NOMO-1 (cell line): ENCODE measurements at regions not wholly inside any gene's neighbourhood (a gene's known extent, or its start where the extent isn't known, plus 50 kb on each side); places are given as distances from the start of the nearest gene placed in this dataset.
"Not testable (repeated sequence)": the region's sequence is repeated elsewhere in the genome, so short reads cannot be mapped to it uniquely, and the experiment has no call there.

Source experiments
- DNase-seq, 2 experiments: peaks; one replicate each; lab custom pipeline; 2025; ENCODE audit not compliant: unreplicated experiment in 2 of 2; lab: John Stamatoyannopoulos, UW

DNA sequence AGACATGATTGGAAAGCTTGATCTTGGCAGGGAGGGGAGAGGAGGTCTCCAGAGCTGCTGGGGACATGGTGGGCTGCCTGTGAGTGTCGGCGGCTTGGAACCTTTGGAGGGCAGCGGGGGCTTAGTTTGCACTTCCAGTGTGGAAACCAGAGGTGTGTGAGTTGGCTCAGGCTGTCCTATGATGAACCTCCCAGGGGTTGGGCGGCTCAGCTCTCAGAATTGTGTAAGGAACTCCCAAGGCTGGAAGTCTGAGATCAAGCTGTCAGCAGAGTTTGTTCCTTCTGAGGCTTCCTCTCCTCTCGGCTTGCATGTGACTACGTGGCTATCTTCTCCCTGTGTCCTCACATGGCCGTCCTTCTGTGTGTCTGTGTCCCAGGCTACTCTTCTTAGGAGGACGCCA lies 87.9 kb upstream of the B3GAT1 start:
- DNase-seq: no peak

DNA sequence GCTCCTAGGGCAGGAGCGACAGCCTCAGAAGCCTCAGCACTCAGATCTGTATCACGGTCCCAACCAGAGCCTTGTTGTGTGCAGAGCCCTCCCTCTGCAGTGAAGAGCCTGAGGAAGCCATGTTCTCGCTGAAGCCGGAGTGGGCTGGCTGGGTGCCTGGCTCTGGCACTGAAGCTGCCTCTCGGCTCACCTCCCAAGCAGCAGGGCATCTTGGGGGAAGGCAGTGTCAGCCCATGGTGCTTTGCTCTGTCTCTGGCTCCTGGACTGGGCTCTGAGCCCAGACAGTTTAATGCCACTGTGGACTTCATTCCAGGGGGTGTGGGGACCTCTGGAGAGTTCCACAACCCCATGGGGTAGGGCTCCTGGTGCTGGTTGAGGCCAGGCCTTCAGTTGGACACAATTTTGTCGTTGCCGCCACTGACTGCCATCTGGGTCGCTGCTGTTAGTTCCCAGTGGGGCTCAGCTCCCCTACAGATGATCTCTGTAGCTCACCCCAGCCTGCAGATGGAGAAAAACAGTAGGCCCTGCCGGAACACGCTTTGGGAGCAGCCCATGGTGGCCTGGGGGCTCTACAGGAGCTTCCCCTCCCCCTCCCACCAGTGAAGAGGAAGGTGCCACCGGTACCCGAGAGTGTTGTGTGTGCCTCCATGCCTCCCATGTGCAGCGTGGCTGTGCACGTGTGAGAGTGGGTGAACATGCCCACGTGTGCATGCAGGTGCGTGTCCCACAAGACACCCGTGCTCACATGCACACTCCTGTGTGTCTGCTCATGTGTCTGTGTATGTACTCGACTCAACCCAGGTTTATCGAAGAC lies 86.5 kb upstream of the B3GAT1 start:
- no peak for DNase-seq

DNA sequence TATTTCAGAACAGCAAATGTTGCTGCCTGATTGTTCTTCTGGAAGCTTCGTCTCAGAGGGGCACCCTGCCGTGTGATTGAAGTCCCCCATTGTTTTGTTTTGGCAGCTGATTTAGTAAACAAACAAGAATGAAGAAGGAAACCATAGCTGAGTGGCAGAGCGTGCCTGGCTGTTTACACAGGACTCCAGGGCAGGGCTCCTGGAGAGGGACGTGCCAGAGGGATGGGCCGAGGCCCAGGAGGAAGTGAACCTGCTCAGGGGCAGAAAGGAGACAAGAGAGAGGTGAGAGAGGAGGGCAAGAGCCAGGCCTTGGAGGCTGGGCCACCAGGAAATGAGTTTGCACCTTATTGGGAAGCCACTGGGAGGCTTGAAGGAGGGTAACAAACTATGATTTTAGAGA lies 85.5 kb upstream of the B3GAT1 start:
- no peak for DNase-seq

DNA sequence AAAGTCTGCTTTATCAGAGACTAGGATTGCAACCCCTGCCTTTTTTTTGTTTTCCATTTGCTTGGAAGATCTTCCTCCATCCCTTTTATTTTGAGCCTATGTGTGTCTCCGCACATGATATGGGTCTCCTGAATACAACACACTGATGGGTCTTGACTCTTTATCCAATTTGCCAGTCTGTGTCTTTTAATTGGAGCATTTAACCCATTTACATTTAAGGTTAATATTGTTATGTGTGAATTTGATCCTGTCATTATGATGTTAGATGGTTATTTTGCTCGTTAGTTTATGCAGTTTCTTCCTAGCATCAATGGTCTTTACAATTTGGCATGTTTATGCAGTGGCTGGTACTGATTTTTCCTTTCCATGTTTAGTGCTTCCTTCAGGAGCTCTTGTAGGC lies 84.0 kb upstream of the B3GAT1 start:
- not testable (repeated sequence) for DNase-seq

DNA sequence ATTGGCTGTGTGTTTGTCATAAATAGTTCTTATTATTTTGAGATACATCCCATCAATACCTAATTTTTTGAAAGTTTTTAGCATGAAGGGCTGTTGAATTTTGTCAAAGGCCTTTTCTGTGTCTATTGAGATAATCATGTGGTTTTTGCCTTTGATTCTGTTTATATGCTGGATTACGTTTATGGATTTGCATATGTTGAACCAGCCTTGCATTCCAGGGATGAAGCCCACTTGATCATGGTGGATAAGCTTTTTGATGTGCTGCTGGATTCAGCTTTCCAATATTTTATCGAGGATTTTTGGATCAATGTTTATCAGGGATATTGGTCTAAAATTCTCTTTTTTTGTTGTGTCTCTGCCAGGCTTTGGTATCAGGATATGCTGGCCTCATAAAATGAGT lies 82.4 kb upstream of the B3GAT1 start:
- not testable (repeated sequence) for DNase-seq

DNA sequence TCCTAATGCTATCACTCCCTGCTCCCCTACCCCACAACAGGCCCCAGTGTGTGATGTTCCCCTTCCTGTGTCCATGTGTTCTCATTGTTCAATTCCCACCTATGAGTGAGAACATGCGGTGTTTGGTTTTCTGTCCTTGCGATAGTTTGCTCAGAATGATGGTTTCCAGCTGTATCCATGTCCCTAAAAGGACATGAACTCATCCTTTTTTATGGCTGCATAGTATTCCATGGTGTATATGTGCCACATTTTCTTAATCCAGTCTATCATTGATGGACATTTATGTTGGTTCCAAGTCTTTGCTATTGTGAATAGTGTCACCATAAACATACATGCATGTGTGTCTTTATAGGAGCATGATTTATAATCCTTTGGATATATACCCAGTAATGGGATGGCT lies 80.4 kb upstream of the B3GAT1 start:
- DNase-seq: not testable (repeated sequence)

DNA sequence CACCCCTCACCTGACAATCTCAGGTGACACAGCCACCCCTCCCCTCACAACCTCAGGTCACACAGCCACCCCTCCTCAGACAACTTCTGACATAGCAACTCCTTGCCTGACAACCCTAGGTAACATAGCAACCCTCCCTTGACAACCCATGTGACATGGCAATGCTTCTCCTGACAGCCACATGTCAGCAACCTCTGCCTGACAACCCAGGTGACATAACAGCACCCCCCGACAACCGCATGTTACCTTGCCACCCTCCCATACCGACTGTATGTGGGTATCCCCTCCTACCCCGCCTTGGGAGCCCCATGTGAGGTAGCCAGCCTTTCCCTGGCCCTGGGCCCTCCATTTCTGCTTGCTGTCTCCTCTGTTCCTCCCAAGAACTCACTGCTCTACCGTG lies 77.7 kb upstream of the B3GAT1 start:
- no peak for DNase-seq

DNA sequence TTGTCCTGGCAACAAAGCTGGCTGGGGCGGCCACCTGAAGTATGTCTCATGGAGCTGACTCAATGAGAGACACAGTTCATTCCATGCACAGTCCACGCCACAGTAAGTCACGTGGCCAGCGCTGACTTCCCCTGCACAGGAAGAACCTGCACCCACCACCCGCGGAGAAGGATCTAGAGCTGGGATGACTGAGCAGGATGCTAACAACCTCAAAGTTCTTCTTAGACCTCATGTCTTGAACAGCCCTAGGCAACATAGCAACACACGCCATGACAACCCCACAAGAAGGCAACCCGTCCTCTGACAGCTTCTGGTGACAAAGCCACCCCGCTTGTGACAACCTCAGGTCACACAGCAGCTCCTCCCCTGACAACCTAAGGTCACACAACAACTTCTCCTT lies 76.9 kb upstream of the B3GAT1 start:
- DNase-seq: no peak

DNA sequence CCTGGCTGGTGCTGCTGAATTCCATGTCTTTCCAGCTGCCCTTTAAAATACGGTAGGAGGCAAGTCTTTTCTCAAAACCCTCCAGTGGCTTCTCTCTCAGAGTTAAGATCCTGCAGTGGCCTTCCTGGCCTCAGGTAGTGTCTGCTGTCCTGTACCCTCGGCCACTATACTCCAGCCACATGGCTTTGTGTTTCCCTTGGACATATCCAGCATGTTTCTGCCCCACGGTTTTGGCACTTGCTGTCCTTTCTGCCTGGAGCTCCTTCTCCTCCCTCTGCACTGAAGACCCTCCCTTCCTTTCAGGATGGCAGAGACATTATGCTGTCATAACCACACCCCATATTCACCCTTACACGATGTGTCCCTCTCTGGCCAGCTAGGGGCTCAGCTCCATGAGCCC lies 76.5 kb upstream of the B3GAT1 start:
- DNase-seq: no peak

DNA sequence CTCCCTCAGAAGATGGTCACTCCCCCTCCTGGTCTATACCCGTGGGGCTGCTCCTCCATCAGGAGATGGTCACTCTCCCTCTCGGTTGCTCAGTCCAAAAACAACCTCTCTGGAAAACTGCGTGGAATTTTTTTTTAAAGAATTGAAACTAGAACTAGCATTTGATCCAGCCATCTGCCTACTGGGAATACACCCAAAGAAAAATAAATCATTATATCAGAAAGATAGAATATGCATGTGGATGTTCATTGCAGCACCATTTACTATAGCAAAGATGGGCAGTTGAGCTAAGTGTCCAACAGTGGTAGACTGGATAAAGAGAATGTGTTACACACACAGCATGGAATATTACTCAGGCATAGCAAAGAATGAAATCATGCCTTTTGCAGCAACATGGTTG lies 75.7 kb upstream of the B3GAT1 start:
- DNase-seq: no peak

DNA sequence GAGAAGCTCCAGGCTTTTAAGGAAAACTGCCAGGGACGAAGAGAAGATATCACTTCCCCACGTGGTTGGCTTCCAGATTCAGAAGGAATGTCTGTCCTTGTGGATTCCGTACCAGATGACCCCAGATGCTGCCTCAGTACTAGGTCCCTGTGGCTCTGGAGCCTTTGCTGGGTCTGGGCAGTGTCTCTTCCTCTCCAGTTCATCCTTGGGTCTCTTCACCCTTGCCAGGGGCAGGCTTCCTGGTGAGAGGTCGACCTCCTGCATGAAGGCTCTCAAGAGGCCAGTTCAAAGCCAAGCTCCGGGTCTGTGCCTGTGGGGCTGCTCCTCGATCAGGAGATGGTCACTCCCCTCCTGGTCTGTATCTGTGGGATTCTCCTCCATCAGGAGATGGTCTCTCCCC lies 74.7 kb upstream of the B3GAT1 start:
- no peak for DNase-seq

DNA sequence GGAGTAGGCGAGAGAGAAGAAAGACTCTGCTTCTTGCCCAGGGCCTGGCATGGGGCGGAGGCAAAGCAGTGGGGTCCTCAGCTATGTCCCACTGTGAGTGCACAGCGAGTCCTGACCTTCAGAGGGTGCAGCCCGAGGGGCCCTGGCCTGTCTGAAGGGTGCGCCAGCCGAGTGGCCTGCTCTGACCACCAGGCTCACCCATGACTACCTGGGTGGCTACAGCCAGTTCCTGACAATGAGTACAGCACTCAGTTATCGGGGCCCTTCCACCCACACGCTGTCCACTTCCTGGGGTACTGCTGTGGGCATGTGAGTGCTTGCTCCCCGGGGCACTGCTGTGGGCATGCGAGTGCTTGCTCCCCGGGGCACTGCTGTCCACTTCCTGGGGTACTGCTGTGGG lies 74.1 kb upstream of the B3GAT1 start:
- DNase-seq: no peak

DNA sequence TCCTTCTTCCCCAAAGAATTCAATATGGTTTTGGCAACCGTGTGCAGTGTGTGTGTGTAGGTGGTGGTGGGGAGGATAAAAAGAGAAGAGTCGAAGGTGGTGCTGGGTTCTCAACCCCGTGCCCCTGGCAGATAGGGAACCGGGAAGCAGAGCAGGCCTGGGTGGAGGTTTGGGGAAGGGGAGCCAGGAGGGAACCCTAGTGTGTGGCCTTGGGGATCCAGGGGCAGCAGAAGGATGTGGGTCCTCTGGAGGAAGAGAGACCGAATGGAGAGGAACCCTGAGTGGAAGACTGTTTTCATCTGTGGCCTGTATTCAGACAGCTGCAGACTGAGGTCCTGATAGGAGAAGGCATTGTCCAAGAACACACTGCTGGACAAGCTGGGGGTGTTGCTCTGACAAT lies 73.3 kb upstream of the B3GAT1 start:
- DNase-seq: no peak

DNA sequence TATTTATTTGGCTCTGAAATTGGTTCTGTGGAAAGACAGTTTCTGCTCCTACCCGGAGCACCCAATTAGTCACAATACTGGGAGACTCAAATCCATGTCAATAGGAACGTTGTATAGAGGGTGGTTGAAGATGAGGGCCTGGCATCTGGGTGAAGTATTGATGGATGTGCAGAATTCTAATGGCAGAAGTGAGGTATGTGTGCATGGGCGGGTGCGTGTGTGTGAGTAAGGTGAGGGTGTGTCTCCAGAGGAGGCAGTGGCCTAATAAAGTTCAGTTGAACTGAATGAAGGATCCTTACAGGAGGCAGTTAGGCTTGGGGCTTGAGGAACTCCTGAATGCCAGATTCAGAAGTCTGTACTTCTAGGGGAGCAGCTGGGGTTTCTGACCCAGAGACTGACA lies 71.8 kb upstream of the B3GAT1 start:
- DNase-seq: no peak

DNA sequence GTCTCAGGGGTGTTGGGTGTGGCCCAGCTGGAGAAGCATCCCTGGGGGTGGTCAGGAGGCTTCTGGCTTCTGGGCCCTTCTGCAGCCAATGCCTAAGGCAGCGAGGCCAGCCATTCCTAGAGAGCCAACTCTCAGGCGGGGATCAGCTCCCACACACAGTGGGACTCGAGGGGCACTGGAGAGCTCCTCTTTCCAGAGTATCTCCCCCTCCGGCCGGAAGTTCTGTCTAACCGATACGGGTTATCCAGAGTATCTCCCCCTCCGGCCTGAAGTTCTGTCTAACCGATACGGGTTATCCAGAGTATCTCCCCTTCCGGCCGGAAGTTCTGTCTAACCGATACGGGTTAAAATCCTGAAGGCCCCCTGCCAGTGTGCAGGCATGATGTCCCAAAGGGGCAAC lies 71.2 kb upstream of the B3GAT1 start:
- no peak for DNase-seq

DNA sequence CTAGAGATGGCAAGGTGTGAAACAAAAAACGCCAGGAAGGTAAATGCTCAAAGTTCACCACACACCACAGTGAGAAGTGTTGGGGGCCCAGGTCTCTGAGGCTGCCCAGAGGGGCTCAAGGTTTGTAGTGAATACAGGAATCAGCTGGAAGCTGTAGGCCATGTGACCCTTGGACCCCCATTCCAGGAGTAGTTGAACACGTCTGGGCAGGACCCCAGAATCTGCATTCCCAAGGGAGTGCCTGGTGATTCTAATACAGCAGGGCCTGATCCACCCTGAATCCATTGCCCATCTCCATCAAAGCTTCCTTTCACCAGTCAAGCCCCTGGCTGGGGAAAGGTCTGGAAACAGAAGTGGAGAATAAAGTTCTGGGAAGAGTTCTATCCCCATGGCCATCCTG lies 70.8 kb upstream of the B3GAT1 start:
- DNase-seq: no peak

DNA sequence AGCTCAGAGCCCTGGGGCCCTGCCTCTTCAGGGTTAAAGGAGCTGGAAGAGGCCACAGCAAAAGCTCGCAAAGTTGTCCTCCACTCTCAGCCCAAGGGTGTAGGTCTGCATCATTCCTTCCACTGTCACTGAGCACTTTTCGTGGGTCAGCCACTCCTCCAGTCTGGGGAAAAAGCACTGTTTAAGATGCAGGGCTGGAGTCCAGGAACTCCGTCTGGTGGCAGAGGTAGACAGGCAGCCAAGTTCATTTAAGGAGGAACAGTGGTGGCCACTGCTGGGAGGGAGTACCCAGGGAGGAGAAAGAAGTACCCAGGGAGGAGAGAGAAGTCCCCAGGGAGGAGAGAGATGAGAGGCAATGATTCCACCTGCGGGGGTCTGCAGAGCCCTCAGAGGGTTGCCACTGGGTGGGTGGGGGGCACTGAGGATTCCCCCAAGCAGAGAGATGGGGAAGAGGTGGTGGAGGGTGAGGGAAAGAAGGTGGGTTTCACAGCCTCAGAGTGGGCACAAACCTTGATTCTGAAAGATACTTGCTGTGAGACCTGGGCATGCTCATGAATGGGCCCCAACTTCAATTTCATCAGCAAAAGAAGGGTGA lies 70.0 kb upstream of the B3GAT1 start:
- DNase-seq: no peak

DNA sequence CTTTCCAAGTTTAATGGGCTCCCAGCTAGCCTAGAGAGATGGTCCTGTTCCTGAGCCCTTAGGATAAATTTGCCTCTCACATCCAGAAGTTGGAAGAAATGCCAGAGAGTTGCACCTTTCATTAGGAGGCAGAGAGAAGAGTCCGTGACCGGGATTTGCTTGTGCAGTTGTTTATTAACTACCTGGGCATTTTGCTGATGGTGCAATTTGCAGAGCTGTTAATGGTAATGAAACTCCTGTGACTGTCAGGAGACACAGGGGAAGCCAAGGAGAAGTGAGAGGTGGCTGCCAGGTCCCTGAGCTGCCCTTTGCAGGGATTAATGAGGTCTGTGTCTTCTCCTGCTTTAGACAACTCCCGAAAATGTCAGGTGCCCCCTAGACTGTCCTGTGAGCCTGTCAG lies 69.1 kb upstream of the B3GAT1 start:
- no peak for DNase-seq

DNA sequence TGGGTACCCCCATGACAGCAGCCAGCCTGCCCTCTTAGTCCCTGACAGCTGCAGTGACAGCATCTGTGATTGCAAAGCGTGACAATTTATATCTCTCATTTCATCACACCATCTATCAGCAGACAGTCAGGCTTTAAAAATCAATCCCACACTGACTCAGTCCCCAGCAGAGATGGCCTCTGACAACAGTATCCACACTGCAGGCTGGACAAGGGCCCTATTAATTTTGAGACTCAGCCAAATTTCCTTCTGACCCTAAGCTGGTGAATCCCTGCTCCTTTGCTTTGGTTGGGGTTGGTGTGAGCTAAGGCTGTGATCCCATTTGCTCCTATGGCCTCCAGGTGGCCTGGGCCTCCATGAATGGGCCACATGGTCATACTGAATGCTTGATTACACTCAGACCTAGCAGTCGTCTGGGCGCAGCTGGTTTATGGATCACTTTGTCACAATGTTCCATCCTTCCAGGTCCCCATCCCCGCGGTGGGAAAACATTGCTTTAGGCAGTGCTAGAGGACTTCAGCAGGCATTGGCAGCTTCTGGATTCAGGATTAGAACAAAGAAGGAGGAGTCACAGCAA lies 68.2 kb upstream of the B3GAT1 start:
- DNase-seq: no peak

DNA sequence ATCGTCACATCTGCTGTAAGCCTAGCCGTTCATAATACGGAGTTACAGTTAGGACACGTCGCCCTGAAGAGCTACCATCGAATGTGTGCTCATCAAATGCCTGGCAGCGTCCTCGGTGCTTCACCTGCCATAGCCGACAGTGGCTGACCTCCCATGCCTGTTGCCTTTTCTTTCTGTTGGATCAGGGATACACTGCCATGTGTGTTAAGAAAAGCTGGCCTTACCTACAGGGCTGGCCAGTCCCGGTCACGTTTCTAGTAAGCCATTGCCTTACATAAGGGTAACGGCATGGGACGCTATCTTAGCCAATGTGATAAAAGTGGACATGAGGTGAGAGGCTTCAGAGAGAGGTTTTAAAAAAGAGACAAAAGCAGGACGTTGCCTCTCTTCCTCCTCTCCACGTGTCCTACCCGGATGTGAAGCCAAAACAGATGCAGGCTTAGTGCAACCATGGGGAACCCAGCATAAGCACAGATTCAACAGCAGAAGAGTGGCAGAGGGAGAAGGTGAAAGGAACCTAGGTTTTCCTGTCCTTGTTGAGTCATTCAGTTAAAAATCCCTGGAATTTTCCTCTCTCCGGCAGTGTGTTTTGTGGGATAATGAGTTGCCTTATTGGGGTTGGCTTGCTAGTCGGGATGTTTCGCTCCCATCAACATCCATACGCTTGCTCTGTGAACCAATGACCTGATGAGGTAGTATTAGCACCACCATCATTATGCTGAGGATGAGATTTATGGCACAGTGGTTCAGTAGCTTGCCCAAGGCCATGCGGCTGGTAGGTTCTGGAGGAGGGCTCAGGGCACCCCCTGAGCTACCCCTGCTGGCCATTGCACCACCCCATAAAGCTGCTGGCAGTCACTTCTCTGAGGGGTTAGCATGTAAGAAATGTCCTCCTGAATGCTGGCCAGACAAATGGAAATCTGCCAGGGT lies 67.4 kb upstream of the B3GAT1 start:
- no peak for DNase-seq

DNA sequence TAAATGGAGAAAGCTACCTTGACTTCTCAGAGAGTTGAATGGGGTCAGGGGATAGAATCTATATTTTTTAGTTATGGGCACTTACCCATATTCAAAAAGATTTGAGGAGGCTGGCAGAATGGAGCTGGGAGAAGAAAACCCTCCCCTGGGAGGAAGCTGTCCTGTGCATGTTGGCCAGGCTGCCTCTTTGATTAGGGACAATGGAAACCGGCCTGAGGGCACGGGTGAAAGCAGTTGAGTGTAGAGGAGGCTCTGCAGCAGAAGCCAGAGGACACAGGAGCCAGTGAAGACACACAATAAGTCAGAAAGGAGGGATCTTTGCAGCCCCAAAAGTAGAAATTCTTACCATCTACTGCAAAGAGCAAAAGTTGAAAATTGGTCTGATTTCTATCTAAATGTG lies 66.6 kb upstream of the B3GAT1 start:
- no peak for DNase-seq
